IPS DF 19.7 (cell line): ENCODE measurements at regions not wholly inside any gene's neighbourhood (a gene's known extent, or its start where the extent isn't known, plus 50 kb on each side); places are given as distances from the start of the nearest gene placed in this dataset.

Source experiments
- DNase-seq: peaks from one replicate; pipeline ENCODE4 v3.0.0-alpha.2; 2013; ENCODE audit warnings: low read depth, low spot score

GRCh38 chr4:23539969-23540569 is 349.8 kb downstream of the PPARGC1A start:
- no peak for DNase-seq

DNA sequence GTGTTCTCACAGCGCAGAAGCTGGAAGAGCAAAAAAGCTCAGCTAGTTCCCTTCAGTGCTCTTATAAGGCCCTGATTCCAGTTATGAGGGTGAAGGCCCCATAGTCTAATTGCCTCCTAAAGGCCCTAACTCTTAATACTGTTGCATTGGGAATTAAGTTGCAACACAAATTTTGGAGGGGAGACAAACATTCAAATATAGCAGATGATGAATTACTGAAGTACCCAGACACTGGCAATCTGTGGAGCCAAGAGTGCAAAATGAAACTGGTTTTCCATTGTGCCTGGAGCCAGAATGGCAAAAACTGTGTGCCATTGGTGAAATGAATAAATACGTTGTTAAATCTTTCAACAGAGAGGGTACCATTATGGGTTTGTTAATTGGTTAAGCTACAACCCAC is 356.0 kb downstream of the PPARGC1A start:
- no peak for DNase-seq

GRCh38 chr4:23516716-23517115 is 373.1 kb downstream of the PPARGC1A start:
- DNase-seq = no peak

DNA sequence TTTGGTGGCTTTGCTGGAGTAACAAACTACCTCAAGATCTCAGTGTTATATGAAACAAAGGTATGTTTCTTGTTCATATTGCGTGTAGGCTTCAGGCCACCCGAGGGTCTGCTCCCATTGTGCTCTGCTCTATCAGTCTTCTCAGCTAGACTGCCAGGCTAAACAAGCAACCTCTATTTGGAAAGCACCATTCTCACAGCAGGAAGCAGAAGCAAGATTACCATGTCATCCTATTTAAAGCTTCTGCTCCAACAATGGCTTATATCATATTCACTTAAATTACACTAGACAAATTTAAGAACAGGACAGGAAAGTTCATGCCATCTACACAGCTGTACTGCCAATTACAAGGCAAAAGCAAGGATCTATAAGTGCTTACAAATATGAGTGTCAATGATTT is 385.8 kb downstream of the PPARGC1A start:
- DNase-seq = no peak

GRCh38 chr4:23500894-23501449 is 388.9 kb downstream of the PPARGC1A start:
- no peak for DNase-seq

DNA sequence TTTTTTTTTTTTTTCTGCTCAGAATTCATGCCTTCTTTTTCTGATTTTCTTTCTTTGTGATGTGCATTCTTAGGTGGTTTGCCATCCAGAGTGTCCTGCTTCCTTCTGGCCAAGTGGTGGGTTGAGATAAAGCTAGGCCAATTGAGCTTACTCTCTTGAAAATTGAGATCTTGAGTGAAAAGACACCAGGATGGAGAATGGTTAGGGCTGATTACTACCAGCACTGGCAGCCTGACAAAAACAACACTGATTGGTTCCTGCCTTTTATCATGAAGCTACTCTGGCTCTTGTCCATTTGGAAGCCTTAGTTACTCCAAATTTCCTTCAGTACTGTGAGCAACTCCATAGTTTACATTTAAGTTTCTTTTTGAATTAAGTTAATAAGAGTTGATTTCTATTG is 404.0 kb downstream of the PPARGC1A start:
- DNase-seq = no peak

GRCh38 chr4:23484689-23485088 is 405.2 kb downstream of the PPARGC1A start:
- DNase-seq = no peak

DNA sequence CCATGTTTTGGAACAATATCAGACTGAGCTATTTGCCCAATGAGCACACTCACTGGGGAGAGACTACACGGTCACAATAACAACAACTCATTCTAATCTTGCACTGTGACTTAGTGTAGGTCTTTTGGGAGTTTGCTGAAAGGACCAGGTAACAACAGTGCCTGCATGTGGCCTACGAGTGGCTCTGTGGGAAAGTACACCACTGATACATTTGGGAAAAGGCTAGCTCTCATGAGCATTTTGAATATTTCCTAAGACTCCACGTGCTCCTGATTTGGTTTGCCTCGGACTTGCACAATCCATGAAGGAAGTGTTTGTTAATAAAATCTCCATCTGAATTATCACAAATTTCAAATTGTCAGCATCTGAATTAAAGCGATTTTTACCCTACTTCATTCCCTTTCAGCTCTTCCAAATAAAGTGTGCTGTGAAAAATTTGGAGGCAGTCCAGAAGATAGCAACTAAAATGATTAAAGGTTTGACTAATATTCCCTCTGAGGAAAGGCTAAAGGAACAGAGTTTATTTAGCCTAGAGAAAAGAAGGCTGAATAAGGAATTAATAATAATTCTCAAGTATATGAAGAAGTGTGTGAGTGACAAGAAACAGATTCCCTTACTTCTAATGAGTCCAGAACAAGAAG is 406.4 kb downstream of the PPARGC1A start:
- no peak for DNase-seq

DNA sequence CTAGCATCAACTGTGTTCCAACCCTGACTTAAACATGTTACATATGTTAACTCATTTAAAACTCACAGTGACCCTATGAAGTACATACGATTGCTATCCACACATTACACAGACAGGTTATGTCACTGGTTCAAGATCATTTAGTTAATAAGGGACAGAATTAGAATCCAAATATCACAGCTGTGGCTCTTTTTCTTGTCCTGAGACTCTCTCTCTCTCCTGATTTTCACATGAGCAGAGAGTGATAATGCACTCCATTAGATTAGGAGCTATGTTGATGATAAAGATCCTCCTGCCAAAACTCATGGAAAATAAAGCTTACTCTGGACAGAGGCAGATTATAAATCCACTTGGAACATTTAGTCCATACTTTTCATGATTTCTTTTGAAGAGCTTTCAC is 408.3 kb downstream of the PPARGC1A start:
- no peak for DNase-seq

GRCh38 chr4:23477905-23478304 is 411.9 kb downstream of the PPARGC1A start:
- no peak for DNase-seq

DNA sequence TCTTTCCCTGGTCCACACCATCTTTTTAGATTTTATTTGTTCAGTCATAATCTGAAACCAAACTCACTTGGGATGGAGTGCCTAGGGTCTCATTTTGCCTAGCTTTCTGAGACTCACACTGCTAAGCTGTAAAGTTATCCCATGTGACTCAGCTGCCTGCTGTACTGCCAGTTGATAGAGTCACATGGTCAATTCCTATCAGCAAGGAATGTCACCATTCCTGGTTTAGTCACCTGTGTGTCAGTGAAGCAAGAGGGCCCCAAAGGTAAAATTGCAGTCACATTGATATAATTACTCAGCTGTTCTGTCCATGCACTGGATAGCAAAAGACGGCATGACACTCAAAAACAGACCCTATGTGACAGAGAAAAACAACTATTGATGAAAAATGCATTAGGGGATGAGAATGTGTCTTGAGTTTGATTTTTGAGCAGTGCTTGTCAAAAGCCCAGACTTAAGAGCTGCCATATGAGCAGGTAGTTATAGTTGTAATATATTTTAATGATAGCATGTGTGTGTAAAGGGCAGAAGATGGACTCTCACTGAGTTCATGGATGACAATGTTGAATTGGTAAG is 413.2 kb downstream of the PPARGC1A start:
- DNase-seq = no peak

- DNase-seq = no peak
Observed at GRCh38 chr4:23463071-23463470, 426.8 kb downstream of the PPARGC1A start.

DNA sequence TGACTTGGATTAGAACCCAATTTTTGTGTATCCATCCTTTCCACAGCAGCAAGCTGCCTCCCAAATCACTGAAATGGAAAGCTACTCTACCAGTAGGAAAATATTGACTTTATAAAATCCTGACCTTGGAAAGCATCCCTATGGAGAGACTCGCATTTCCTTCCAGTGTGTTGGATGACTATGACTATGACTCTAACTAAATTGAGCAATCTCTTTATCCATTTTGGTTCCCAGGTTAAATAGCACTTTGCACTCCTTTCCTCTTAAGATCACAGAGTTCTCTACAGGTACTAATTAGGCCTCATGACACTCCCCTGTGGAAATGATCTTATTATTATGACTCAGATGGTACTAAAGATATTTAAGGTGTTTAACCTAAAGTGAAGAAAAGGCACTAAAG is 431.8 kb downstream of the PPARGC1A start:
- DNase-seq = no peak

GRCh38 chr4:23456864-23457263 is 433.0 kb downstream of the PPARGC1A start:
- DNase-seq = no peak

DNA sequence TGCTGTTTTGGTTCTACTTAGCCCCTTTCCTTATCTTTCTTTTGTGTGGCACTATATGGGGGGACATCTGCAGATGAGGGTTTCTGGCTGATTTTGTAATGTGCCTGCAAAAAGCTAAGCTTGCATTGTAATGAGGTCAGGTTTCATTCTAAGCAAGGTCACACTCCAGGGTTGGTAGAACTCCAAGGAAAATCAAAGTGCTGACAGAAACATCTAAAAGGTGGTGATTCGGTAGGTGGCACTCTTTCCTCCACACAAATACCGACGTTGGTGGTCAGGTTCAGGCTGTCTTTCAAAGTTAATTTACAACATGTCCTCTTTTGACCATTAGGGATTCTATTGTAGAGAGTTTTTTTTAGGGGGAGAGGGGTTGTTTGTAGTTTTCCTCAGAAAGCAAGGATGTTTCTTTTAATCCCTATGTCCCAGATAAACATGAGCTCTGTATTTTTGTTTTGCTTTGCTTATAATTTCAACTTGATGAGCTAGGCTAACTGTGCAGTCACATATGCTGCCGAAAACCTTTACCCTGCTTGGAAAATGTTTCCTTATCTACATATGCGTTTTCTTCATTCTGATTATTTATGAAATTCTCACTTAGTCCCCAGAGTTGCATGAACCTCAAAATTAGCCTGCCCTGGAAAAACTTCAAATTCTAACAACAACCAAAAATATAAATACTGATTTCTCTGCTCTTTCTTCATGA is 434.2 kb downstream of the PPARGC1A start:
- DNase-seq = peak; percentile 57

DNA sequence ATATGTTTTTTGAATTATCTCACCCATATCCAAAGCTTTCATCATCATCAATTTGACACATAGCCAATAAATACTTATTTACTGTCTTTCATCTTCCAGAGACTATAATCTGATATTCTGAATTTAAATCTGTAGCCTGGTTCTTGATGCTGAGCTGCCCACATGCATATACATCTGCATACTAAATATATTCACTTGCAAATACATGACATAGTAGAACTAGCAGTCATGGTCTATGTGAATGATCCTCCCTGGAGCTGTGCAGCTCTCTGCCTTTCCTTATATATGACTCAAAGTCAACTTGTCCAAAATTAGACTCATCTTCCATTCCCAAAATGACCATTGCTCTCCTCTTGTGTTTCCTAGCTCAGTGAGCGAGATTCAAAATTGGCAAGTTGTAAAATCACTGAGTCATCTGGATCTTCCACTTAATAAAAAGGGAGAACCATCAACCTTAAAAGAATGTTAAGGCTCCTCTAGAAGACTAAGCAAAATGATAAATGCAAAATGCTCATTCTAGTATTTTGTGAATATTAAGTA is 448.2 kb downstream of the PPARGC1A start:
- no peak for DNase-seq

GRCh38 chr4:23438764-23439163 is 451.1 kb downstream of the PPARGC1A start:
- DNase-seq = no peak

DNA sequence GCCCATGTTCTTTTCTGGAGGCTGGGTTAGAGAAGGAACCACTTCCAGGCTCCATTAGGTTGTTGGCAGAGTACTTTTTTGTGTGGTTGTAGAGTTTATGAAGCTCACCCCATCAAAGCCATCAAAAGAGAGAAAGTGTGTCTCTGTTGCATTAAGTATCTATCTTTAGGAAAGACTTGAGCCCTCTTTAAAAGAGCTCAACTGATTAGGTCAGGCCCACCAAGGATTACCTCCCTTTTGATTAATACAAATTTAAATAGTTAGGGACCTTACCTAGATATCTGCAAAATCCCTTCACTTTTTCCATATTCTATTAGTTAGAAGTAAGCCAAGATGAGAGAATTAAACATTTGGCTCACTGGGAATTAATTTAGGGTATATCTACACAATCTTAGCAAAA is 460.4 kb downstream of the PPARGC1A start:
- no peak for DNase-seq

- DNase-seq = no peak
Observed at GRCh38 chr4:23425570-23425969, 464.3 kb downstream of the PPARGC1A start.

DNA sequence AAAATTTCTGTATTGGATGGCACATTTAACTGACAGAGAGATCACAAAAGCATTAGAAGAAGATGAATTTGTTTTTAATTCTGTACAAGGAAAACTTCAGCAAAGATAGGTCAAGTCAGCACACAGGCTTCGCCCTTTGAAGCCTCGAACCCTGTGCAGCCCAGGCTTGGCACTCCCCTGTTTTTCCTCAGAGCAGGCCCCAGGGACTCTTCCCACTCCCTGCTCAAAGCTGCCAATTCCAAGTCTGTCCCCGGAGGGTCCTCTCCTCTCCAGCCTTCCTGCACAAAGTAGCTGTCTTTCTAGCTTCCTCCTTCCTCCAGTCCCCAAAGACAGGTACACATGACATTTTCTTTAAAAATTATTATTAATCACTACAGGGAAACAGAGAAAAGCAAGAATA is 466.3 kb downstream of the PPARGC1A start:
- DNase-seq = no peak

- DNase-seq = peak; percentile 17
Observed at GRCh38 chr4:23422878-23423277, 467.0 kb downstream of the PPARGC1A start.

DNA sequence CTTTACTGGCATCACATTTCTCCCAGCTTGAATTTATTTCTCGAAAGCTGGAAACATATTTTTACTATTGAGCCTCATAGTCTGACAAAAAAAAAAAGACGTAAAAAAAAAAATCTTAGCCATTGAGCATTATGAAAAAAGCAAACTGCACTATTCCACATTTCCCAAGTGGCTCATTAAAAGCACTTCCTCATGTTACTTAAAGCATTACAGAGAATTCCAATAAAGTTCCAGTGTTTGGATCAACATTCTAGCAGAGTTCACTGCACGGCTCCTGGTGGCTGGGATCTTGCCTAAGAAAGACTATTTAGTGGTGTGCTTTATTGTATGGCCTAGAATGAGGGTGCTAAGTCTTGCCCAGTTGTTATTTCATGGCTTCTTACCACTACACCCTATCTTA is 476.2 kb downstream of the PPARGC1A start:
- no peak for DNase-seq
